Caco-2 (cell line): ENCODE measurements at regions not wholly inside any gene's neighbourhood (a gene's known extent, or its start where the extent isn't known, plus 50 kb on each side); places are given as distances from the start of the nearest gene placed in this dataset.

Experiments used
- BruUV-seq: library from RNA; stranded (reverse); fragments of 400-500 nt; replicated peaks from 2 replicates; lab custom pipeline; 2021; lab: Mats Ljungman, UMichigan
- CTCF ChIA-PET: fragments of 300-600 bp; sonication (Branson Sonifier 250); formaldehyde crosslinking; loops from one replicate; lab custom pipeline; 2022; ENCODE audit warnings: antibody characterized with exemption; lab: Charles Lee
- POLR2A ChIA-PET: fragments of 300-600 bp; sonication (Branson Sonifier 250); formaldehyde crosslinking; loops from one replicate; lab custom pipeline; 2022; ENCODE audit warnings: antibody characterized with exemption; lab: Charles Lee
- DNase-seq, 2 experiments: peaks; one replicate each; pipeline versions ENCODE4 v3.0.0 to v3.0.0-alpha.2; 2020 to 2022
- H3K27me3 ChIP-seq: replicated peaks from 2 replicates; pipeline ENCODE4 v1.6.0; 2011; ENCODE audit warnings: low read length; ENCODE audit not compliant: control insufficient read depth, insufficient read depth
- H3K36me3 ChIP-seq: 2 replicates; pipeline ENCODE4 v1.5.1; 2011; ENCODE audit warnings: low read length; ENCODE audit not compliant: control insufficient read depth, insufficient read depth
- H3K4me1 ChIP-seq: fragments of 250-450 bp; sonication (Bioruptor Pico); 2 replicates; pipeline ENCODE4 v1.5.1; 2020; ENCODE audit warnings: mild to moderate bottlenecking
- H3K4me3 ChIP-seq: 2 replicates; pipeline ENCODE4 v1.5.1; 2011; ENCODE audit warnings: low read depth, mild to moderate bottlenecking, control low read depth, low read length
- H3K9me3 ChIP-seq: fragments of 250-450 bp; sonication (Bioruptor Pico); 2 replicates; pipeline ENCODE4 v1.5.1; 2020; ENCODE audit warnings: mild to moderate bottlenecking, moderate library complexity
- H3K27ac Mint-ChIP-seq: one replicate; pipeline ENCODE4 v1.8.0; 2022; ENCODE audit warnings: mixed read lengths; ENCODE audit not compliant: unreplicated experiment
- H3K27me3 Mint-ChIP-seq: one replicate; pipeline ENCODE4 v1.8.0; 2022; ENCODE audit warnings: mixed read lengths; ENCODE audit not compliant: insufficient read depth, unreplicated experiment
- H3K36me3 Mint-ChIP-seq: one replicate; pipeline ENCODE4 v1.8.0; 2022; ENCODE audit warnings: mild to moderate bottlenecking, mixed read lengths; ENCODE audit not compliant: insufficient read depth, unreplicated experiment
- H3K4me1 Mint-ChIP-seq: one replicate; pipeline ENCODE4 v1.8.0; 2022; ENCODE audit warnings: low read depth, mixed read lengths; ENCODE audit not compliant: unreplicated experiment
- H3K4me3 Mint-ChIP-seq: one replicate; pipeline ENCODE4 v1.8.0; 2022; ENCODE audit warnings: mild to moderate bottlenecking, moderate library complexity, mixed read lengths; ENCODE audit not compliant: unreplicated experiment
- H3K9me3 Mint-ChIP-seq: one replicate; pipeline ENCODE4 v1.8.0; 2022; ENCODE audit warnings: mixed read lengths; ENCODE audit not compliant: unreplicated experiment
- CTCF ChIP-seq, 2 experiments: fragments of 200-600 bp in 1 of 2; IDR thresholded peaks; 1 replicate in 1 of 2; 2 replicates in 1 of 2; pipeline versions ENCODE4 v1.5.1 to v1.8.0; 2011 to 2022; ENCODE audit warnings: antibody characterized with exemption in 1 of 2, control low read depth in 1 of 2, inconsistent platforms in 1 of 2, low read depth in 1 of 2, low read length in 1 of 2, mild to moderate bottlenecking in 1 of 2, moderate library complexity in 1 of 2; ENCODE audit not compliant: insufficient read depth in 1 of 2, severe bottlenecking in 1 of 2, unreplicated experiment in 1 of 2
- intact Hi-C: fragments of 100-400 bp; cut with micrococcal nuclease; formaldehyde crosslinking; loops from one replicate; pipeline ENCODE4 v1.10.0; 2022; ENCODE audit not compliant: unreplicated experiment

DNA sequence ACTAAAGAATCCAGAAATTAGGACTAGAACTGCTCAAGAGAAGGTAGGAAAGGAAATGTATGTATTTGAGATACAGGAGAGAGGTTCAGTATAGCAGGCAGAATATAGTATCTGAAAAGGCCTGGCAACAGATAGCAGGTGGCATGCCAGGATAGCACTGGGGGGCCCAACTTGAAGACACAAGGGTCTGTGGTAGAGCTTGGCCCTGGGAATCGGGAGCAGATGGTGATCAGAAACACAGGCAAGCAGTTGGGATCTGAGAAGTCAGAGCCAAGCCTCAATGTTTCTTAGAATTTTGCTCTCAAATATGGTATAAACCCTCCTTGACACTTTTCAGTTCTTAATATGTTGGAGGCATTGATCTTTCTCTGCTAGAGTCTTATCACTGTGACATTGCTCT lies 499.8 kb upstream of the CD180 start:
- DNase-seq, result no peak
- Mint-ChIP-seq H3K27ac (no peak overlapping the region), H3K36me3 (no peaks in the 10 kb centered on the region), H3K9me3 (peaks cover 10% of the 10 kb centered on the region), H3K4me1 (no peaks in the 10 kb centered on the region), H3K4me3 (no peak overlapping the region), H3K27me3 (no peaks in the 10 kb centered on the region)
- ChIA-PET CTCF (no interaction called here), POLR2A (no interaction called here)
- Histone ChIP-seq H3K9me3 (peaks cover 3% of the 10 kb centered on the region), H3K27me3 (no peaks in the 10 kb centered on the region), H3K4me1 (peaks cover 7% of the 10 kb centered on the region; the same call in 1 of the 2 replicates), H3K36me3 (no peaks in the 10 kb centered on the region), H3K4me3 (no peak overlapping the region)
- TF ChIP-seq CTCF (IDR thresholded peaks at IDR 0.05; ENCODE audit: insufficient read depth in 1 of 2, low read depth in 1 of 2, low read length in 1 of 2, severe bottlenecking in 1 of 2, unreplicated experiment in 1 of 2), result no peak
- BruUV-seq, result no TSS peak
- intact Hi-C loops, result no loop called here

GRCh38 chr5:67695369-67695768 lies 498.8 kb upstream of the CD180 start:
- Histone ChIP-seq H3K9me3 (no peaks in the 10 kb centered on the region), H3K36me3 (no peaks in the 10 kb centered on the region), H3K4me3 (no peak overlapping the region), H3K4me1 (peaks cover 7% of the 10 kb centered on the region; the same call in 1 of the 2 replicates), H3K27me3 (no peaks in the 10 kb centered on the region)
- H3K36me3 Mint-ChIP-seq, result no peaks in the 10 kb centered on the region
- no peak overlapping the region for H3K4me3 Mint-ChIP-seq
- H3K4me1 Mint-ChIP-seq, result no peaks in the 10 kb centered on the region
- CTCF ChIA-PET, result no interaction called here
- DNase-seq, result no peak
- intact Hi-C loops, result no loop called here
- BruUV-seq, result no TSS peak
- TF ChIP-seq CTCF (IDR thresholded peaks at IDR 0.05; ENCODE audit: insufficient read depth in 1 of 2, low read depth in 1 of 2, low read length in 1 of 2, severe bottlenecking in 1 of 2, unreplicated experiment in 1 of 2), result no peak
- H3K27ac Mint-ChIP-seq, result no peak overlapping the region
- peaks cover 16% of the 10 kb centered on the region for H3K9me3 Mint-ChIP-seq
- POLR2A ChIA-PET, result no interaction called here
- H3K27me3 Mint-ChIP-seq, result no peaks in the 10 kb centered on the region

GRCh38 chr5:67694810-67695191 lies 498.2 kb upstream of the CD180 start:
- no TSS peak for BruUV-seq
- no peak overlapping the region for H3K4me3 ChIP-seq
- H3K4me3 Mint-ChIP-seq, result no peak overlapping the region
- no peaks in the 10 kb centered on the region for H3K9me3 ChIP-seq
- H3K27me3 Mint-ChIP-seq, result no peaks in the 10 kb centered on the region
- no peaks in the 10 kb centered on the region for H3K4me1 Mint-ChIP-seq
- H3K27ac Mint-ChIP-seq, result no peak overlapping the region
- no peaks in the 10 kb centered on the region for H3K36me3 Mint-ChIP-seq
- TF ChIP-seq CTCF (IDR thresholded peaks at IDR 0.05; ENCODE audit: insufficient read depth in 1 of 2, low read depth in 1 of 2, low read length in 1 of 2, severe bottlenecking in 1 of 2, unreplicated experiment in 1 of 2), result no peak
- H3K27me3 ChIP-seq, result no peaks in the 10 kb centered on the region
- H3K4me1 ChIP-seq, result peaks cover 7% of the 10 kb centered on the region; the same call in 1 of the 2 replicates
- H3K36me3 ChIP-seq, result no peaks in the 10 kb centered on the region
- CTCF ChIA-PET, result no interaction called here
- no peak for DNase-seq
- peaks cover 19% of the 10 kb centered on the region for H3K9me3 Mint-ChIP-seq
- POLR2A ChIA-PET, result no interaction called here
- intact Hi-C loops, result no loop called here
